Mesendoderm (in vitro differentiated cells): ENCODE measurements at regions not wholly inside any gene's neighbourhood (a gene's known extent, or its start where the extent isn't known, plus 50 kb on each side); places are given as distances from the start of the nearest gene placed in this dataset.

Experiments
- DNase-seq: peaks from one replicate; pipeline ENCODE4 v3.0.0; 2013
- H2AK5ac ChIP-seq: 2 replicates; pipeline ENCODE4 v1.6.1; 2013; ENCODE audit warnings: low read length, inconsistent platforms
- H2BK120ac ChIP-seq: 2 replicates; pipeline ENCODE4 v1.6.1; 2013; ENCODE audit warnings: low read depth, mild to moderate bottlenecking, low read length, moderate library complexity, mixed read lengths
- H2BK15ac ChIP-seq: replicated peaks from 2 replicates; pipeline ENCODE4 v1.6.1; 2013; ENCODE audit warnings: low read depth, mild to moderate bottlenecking, moderate library complexity
- H2BK5ac ChIP-seq: 2 replicates; pipeline ENCODE4 v1.6.1; 2013; ENCODE audit warnings: low read length, inconsistent platforms
- H3K18ac ChIP-seq: 2 replicates; pipeline ENCODE4 v1.6.1; 2013; ENCODE audit warnings: mild to moderate bottlenecking, low read length, mixed read lengths
- H3K23ac ChIP-seq: one replicate; pipeline ENCODE4 v1.6.1; 2013; ENCODE audit warnings: low read length
- H3K27ac ChIP-seq: 2 replicates; pipeline ENCODE4 v1.5.1; 2013; ENCODE audit warnings: low read depth, mild to moderate bottlenecking, inconsistent platforms, low read length, moderate library complexity
- H3K27me3 ChIP-seq: 2 replicates; pipeline ENCODE4 v1.6.1; 2013; ENCODE audit warnings: low read length, control low read depth, mild to moderate bottlenecking, inconsistent platforms; ENCODE audit not compliant: insufficient read depth, poor library complexity
- H3K36me3 ChIP-seq: 2 replicates; pipeline ENCODE4 v1.6.1; 2013; ENCODE audit warnings: low read length, inconsistent platforms; ENCODE audit not compliant: control insufficient read depth, insufficient read depth
- H3K4ac ChIP-seq: one replicate; pipeline ENCODE4 v1.6.1; 2013; ENCODE audit warnings: low read depth, mild to moderate bottlenecking, low read length, moderate library complexity
- H3K4me1 ChIP-seq: 2 replicates; pipeline ENCODE4 v1.6.1; 2013; ENCODE audit warnings: low read depth, low read length, inconsistent platforms; ENCODE audit not compliant: control insufficient read depth
- H3K4me2 ChIP-seq: 2 replicates; pipeline ENCODE4 v1.6.1; 2013; ENCODE audit warnings: low read length
- H3K4me3 ChIP-seq: 2 replicates; pipeline ENCODE4 v1.5.1; 2013; ENCODE audit warnings: mild to moderate bottlenecking, low read length
- H3K56ac ChIP-seq: one replicate; pipeline ENCODE4 v1.6.1; 2013; ENCODE audit warnings: low read length
- H3K79me1 ChIP-seq: 2 replicates; pipeline ENCODE4 v1.6.1; 2013; ENCODE audit warnings: low read length, inconsistent platforms
- H3K79me2 ChIP-seq: 2 replicates; pipeline ENCODE4 v1.6.1; 2013; ENCODE audit warnings: mild to moderate bottlenecking, low read length; ENCODE audit not compliant: control insufficient read depth, insufficient read depth
- H3K9ac ChIP-seq: 2 replicates; pipeline ENCODE4 v1.6.1; 2013; ENCODE audit warnings: low read length, inconsistent platforms
- H4K5ac ChIP-seq: one replicate; pipeline ENCODE4 v1.6.1; 2013; ENCODE audit warnings: low read length
- H4K8ac ChIP-seq: one replicate; pipeline ENCODE4 v1.6.1; 2013; ENCODE audit warnings: low read depth, mild to moderate bottlenecking, control low read depth, low read length, moderate library complexity
- WGBS: extraction: QIAGEN DNeasy Blood & Tissue Kit; methylation state at CpG from one replicate; pipeline ENCODE4 v1.1.7; 2013; ENCODE audit warnings: low lambda C conversion rate, missing lambda C conversion rate; ENCODE audit not compliant: insufficient coverage; ENCODE audit errors: extremely low coverage; 5-methylcytosine and 5-hydroxymethylcytosine counted together

- WGBS, result no CpG with 5 or more reads among the region's 6 CpGs
These were observed 113.6 kb downstream of the DAD1 start for GRCh38 chr14:22475381-22475780.

GRCh38 chr14:22474730-22475351 is 114.2 kb downstream of the DAD1 start:
- Histone ChIP-seq H3K18ac (peak overlapping the region; percentile 23), H3K56ac (peak overlapping the region; percentile 66), H2BK5ac (no peak overlapping the region), H3K79me1 (no peaks in the 10 kb centered on the region), H3K4me1 (peaks cover 4% of the 10 kb centered on the region), H3K9ac (no peak overlapping the region), H3K27ac (no peak overlapping the region), H3K23ac (no peak overlapping the region), H3K4ac (peak overlapping the region; percentile 59), H2BK120ac (no peak overlapping the region), H2BK15ac (no peak overlapping the region), H2AK5ac (no peak overlapping the region), H4K5ac (no peak overlapping the region), H3K27me3 (no peaks in the 10 kb centered on the region), H3K79me2 (no peaks in the 10 kb centered on the region), H3K4me3 (no peak overlapping the region), H3K4me2 (no peak overlapping the region), H4K8ac (no peak overlapping the region), H3K36me3 (no peaks in the 10 kb centered on the region)
- WGBS, result no CpG with 5 or more reads among the region's 4 CpGs
- DNase-seq, result no peak

More at GRCh38 chr14:22475381-22475780, 113.6 kb downstream of the DAD1 start:
- Histone ChIP-seq H3K9ac (no peak overlapping the region), H4K8ac (no peak overlapping the region), H2BK120ac (no peak overlapping the region), H4K5ac (no peak overlapping the region), H3K23ac (no peak overlapping the region), H3K4me2 (no peak overlapping the region), H3K79me2 (no peaks in the 10 kb centered on the region), H2BK15ac (no peak overlapping the region), H3K27ac (no peak overlapping the region), H2AK5ac (no peak overlapping the region), H3K4me1 (peaks cover 4% of the 10 kb centered on the region), H3K4me3 (no peak overlapping the region), H2BK5ac (no peak overlapping the region), H3K79me1 (no peaks in the 10 kb centered on the region), H3K27me3 (no peaks in the 10 kb centered on the region), H3K4ac (no peak overlapping the region), H3K18ac (no peak overlapping the region), H3K56ac (no peak overlapping the region), H3K36me3 (no peaks in the 10 kb centered on the region)
- no peak for DNase-seq

GRCh38 chr14:22472935-22473854 is 115.8 kb downstream of the DAD1 start:
- H4K8ac ChIP-seq, result no peak overlapping the region
- H3K4me1 ChIP-seq, result peaks cover 2% of the 10 kb centered on the region
- no peak overlapping the region for H3K4me3 ChIP-seq
- no peak overlapping the region for H2BK15ac ChIP-seq
- no peak overlapping the region for H4K5ac ChIP-seq
- peak overlapping the region; percentile 68 for H3K56ac ChIP-seq
- no peak overlapping the region for H2BK120ac ChIP-seq
- no peak overlapping the region for H3K4ac ChIP-seq
- no CpG with 5 or more reads among the region's 12 CpGs for WGBS
- H3K79me1 ChIP-seq, result no peaks in the 10 kb centered on the region
- no peak overlapping the region for H3K18ac ChIP-seq
- H3K4me2 ChIP-seq, result no peak overlapping the region
- no peaks in the 10 kb centered on the region for H3K36me3 ChIP-seq
- H2AK5ac ChIP-seq, result peak overlapping the region; percentile 43
- H2BK5ac ChIP-seq, result no peak overlapping the region
- no peaks in the 10 kb centered on the region for H3K79me2 ChIP-seq
- H3K9ac ChIP-seq, result no peak overlapping the region
- H3K27me3 ChIP-seq, result no peaks in the 10 kb centered on the region
- no peak overlapping the region for H3K23ac ChIP-seq
- no peak overlapping the region for H3K27ac ChIP-seq
- peak; percentile 73 for DNase-seq

GRCh38 chr14:22472466-22472865 is 116.6 kb downstream of the DAD1 start:
- no peak overlapping the region for H3K4me3 ChIP-seq

GRCh38 chr14:22471545-22472121 is 117.4 kb downstream of the DAD1 start:
- no peaks in the 10 kb centered on the region for H3K79me1 ChIP-seq
- H3K79me2 ChIP-seq, result no peaks in the 10 kb centered on the region
- no peak overlapping the region for H3K18ac ChIP-seq
- no peak overlapping the region for H3K4me3 ChIP-seq
- H3K23ac ChIP-seq, result no peak overlapping the region
- no CpG with 5 or more reads among the region's 7 CpGs for WGBS
- H2AK5ac ChIP-seq, result no peak overlapping the region
- no peak overlapping the region for H2BK15ac ChIP-seq
- peak; percentile 66 for DNase-seq
- no peaks in the 10 kb centered on the region for H3K27me3 ChIP-seq
- no peak overlapping the region for H4K5ac ChIP-seq
- H3K9ac ChIP-seq, result no peak overlapping the region
- no peak overlapping the region for H3K27ac ChIP-seq
- no peak overlapping the region for H3K4ac ChIP-seq
- H2BK120ac ChIP-seq, result no peak overlapping the region
- no peaks in the 10 kb centered on the region for H3K36me3 ChIP-seq
- no peak overlapping the region for H4K8ac ChIP-seq
- peak overlapping the region; percentile 31 for H3K56ac ChIP-seq
- peaks cover 2% of the 10 kb centered on the region for H3K4me1 ChIP-seq
- H2BK5ac ChIP-seq, result no peak overlapping the region
- H3K4me2 ChIP-seq, result no peak overlapping the region

More at GRCh38 chr14:22472466-22472865, 116.6 kb downstream of the DAD1 start:
- peaks cover 2% of the 10 kb centered on the region for H3K4me1 ChIP-seq
- no peak overlapping the region for H3K9ac ChIP-seq
- H2AK5ac ChIP-seq, result no peak overlapping the region
- no peak overlapping the region for H2BK5ac ChIP-seq
- H3K79me2 ChIP-seq, result no peaks in the 10 kb centered on the region
- no peak overlapping the region for H3K27ac ChIP-seq
- no peak for DNase-seq
- no peak overlapping the region for H4K8ac ChIP-seq
- H3K36me3 ChIP-seq, result no peaks in the 10 kb centered on the region
- no peak overlapping the region for H4K5ac ChIP-seq
- H3K27me3 ChIP-seq, result no peaks in the 10 kb centered on the region
- no peak overlapping the region for H2BK120ac ChIP-seq
- H3K4me2 ChIP-seq, result no peak overlapping the region
- no CpG with 5 or more reads among the region's 2 CpGs for WGBS
- H3K23ac ChIP-seq, result no peak overlapping the region
- peak overlapping the region; percentile 68 for H3K56ac ChIP-seq
- no peaks in the 10 kb centered on the region for H3K79me1 ChIP-seq
- H3K18ac ChIP-seq, result no peak overlapping the region
- no peak overlapping the region for H3K4ac ChIP-seq
- H2BK15ac ChIP-seq, result peak overlapping the region; percentile 39
